GM12878 (cell line): ENCODE measurements at regions not wholly inside any gene's neighbourhood (a gene's known extent, or its start where the extent isn't known, plus 50 kb on each side); places are given as distances from the start of the nearest gene placed in this dataset.

Source experiments
- ATAC-seq: fragments of 200-7000 bp; cut with Tn5 transposase; 3 replicates; pipeline ENCODE4 v1.9.1; 2020; ENCODE audit warnings: mild to moderate bottlenecking, moderate library complexity
- BruUV-seq: library from RNA; stranded (reverse); fragments of 400-500 nt; replicated peaks from 2 replicates; lab custom pipeline; 2021; lab: Mats Ljungman, UMichigan
- CTCF ChIA-PET: fragments of 300-600 bp; sonication (Branson Sonifier 250); formaldehyde crosslinking; extraction: SDS; loops from one replicate; lab custom pipeline; 2021; ENCODE audit warnings: inconsistent platforms; lab: Yijun Ruan, JAX
- POLR2A ChIA-PET: fragments of 350-600 bp; formaldehyde crosslinking; extraction: SDS; loops from one replicate; lab custom pipeline; 2021; ENCODE audit warnings: inconsistent platforms; lab: Charles Lee
- RAD21 ChIA-PET: fragments of 300-600 bp; sonication (Branson Sonifier 250); formaldehyde crosslinking; loops from one replicate; lab custom pipeline; 2023; ENCODE audit warnings: antibody characterized with exemption; ENCODE audit not compliant: unreplicated experiment; lab: Charles Lee
- SMC1A ChIA-PET: fragments of 300-600 bp; sonication (Branson Sonifier 250); formaldehyde crosslinking; loops from one replicate; lab custom pipeline; 2023; ENCODE audit not compliant: unreplicated experiment, uncharacterized antibody; lab: Charles Lee
- DNase-seq: peaks from one replicate; pipeline ENCODE4 v3.0.0-alpha.2; 2011; ENCODE audit warnings: low read depth, low spot score
- FAIRE-seq: peaks from 3 replicates; lab custom pipeline; 2011; peaks lifted over from hg19 to GRCh38; lab: Jason Lieb, UNC
- H2AFZ ChIP-seq: 2 replicates; pipeline ENCODE4 v1.6.0; 2011; ENCODE audit warnings: low read depth, low read length, control low read depth; ENCODE audit not compliant: control insufficient read depth
- H3K27ac ChIP-seq: 2 replicates; pipeline ENCODE4 v1.5.1; 2011; ENCODE audit warnings: control low read depth; ENCODE audit not compliant: control insufficient read depth, insufficient read depth
- H3K27me3 ChIP-seq, 2 experiments: replicated peaks in 1 of 2; 2 replicates each; pipeline versions ENCODE4 v1.6.0 to v1.6.1; 2011; ENCODE audit warnings: low read length in 1 of 2; ENCODE audit not compliant: control insufficient read depth in 2 of 2, insufficient read depth in 2 of 2
- H3K36me3 ChIP-seq, 2 experiments: 2 replicates each; pipeline ENCODE4 v1.5.1; 2011; ENCODE audit warnings: low read length in 1 of 2; ENCODE audit not compliant: control insufficient read depth in 2 of 2, insufficient read depth in 2 of 2
- H3K4me1 ChIP-seq: 2 replicates; pipeline ENCODE4 v1.6.1; 2011; ENCODE audit warnings: mild to moderate bottlenecking, low read length, moderate library complexity, mixed read lengths; ENCODE audit not compliant: control insufficient read depth, insufficient read depth
- H3K4me2 ChIP-seq: 2 replicates; pipeline ENCODE4 v1.6.0; 2011; ENCODE audit warnings: control low read depth; ENCODE audit not compliant: control insufficient read depth, insufficient read depth
- H3K4me3 ChIP-seq: fragments of 200-600 bp; sonication (generic); 2 replicates; pipeline ENCODE4 v1.5.1; 2016
- H3K79me2 ChIP-seq: 2 replicates; pipeline ENCODE4 v1.6.0; 2011; ENCODE audit warnings: low read length; ENCODE audit not compliant: control insufficient read depth, insufficient read depth
- H3K9ac ChIP-seq: 2 replicates; pipeline ENCODE4 v1.8.0; 2011; ENCODE audit warnings: low read length, control low read depth, mixed read lengths; ENCODE audit not compliant: control insufficient read depth, insufficient read depth
- H3K9me3 ChIP-seq: replicated peaks from 3 replicates; pipeline ENCODE4 v1.5.1; 2011; ENCODE audit warnings: mild to moderate bottlenecking, low read length; ENCODE audit not compliant: control insufficient read depth, insufficient read depth
- H4K20me1 ChIP-seq: 2 replicates; pipeline ENCODE4 v1.6.0; 2011; ENCODE audit not compliant: control insufficient read depth, insufficient read depth
- HCFC1 ChIP-seq: fragments of 150-350 bp; IDR thresholded peaks from 2 replicates; pipeline ENCODE4 v1.6.1; 2014; ENCODE audit warnings: low read length
- KAT2A ChIP-seq: conservative IDR thresholded peaks from 2 replicates; pipeline ENCODE4 v1.6.1; 2011; ENCODE audit warnings: low read depth, low read length; ENCODE audit not compliant: control insufficient read depth
- PRDM15 ChIP-seq: fragments of 450-650 bp; formaldehyde crosslinking; IDR thresholded peaks from 2 replicates; pipeline ENCODE4 v1.4.0; 2020; ENCODE audit warnings: mild to moderate bottlenecking, moderate library complexity
- RAD21 ChIP-seq: IDR thresholded peaks from 2 replicates; pipeline ENCODE4 v1.6.1; 2011; ENCODE audit warnings: mild to moderate bottlenecking, low read depth, low read length, moderate library complexity; ENCODE audit not compliant: insufficient read depth
- SPI1 ChIP-seq: IDR thresholded peaks from 2 replicates; pipeline ENCODE4 v1.6.1; 2011; ENCODE audit warnings: low read depth, mild to moderate bottlenecking, low read length, moderate library complexity, borderline replicate concordance; ENCODE audit not compliant: insufficient read depth
- WGBS: methylation state at CpG from one replicate; pipeline ENCODE4 v1.1.6; 2016; ENCODE audit warnings: low lambda C conversion rate; ENCODE audit not compliant: insufficient replicate concordance, insufficient coverage; ENCODE audit errors: missing lambda C conversion rate; 5-methylcytosine and 5-hydroxymethylcytosine counted together
- in situ Hi-C: fragments of 300-500 bp; cut with MboI; formaldehyde crosslinking; loops from 9 replicates; pipeline ENCODE4 v1.14.3; 2018; ENCODE audit warnings: mixed read lengths
- intact Hi-C: fragments of 100-400 bp; cut with micrococcal nuclease; formaldehyde crosslinking; loops from one replicate; pipeline ENCODE4 v1.14.2; 2022; ENCODE audit not compliant: unreplicated experiment

GRCh38 chr11:29755474-29755873 is 261.4 kb downstream of the KCNA4 start:
- intact Hi-C loops = no loop called here
- no peak for TF ChIP-seq SPI1
- no peak for TF ChIP-seq KAT2A
- TF ChIP-seq PRDM15 (CRISPR knock-in tag) = no peak
- TF ChIP-seq RAD21 = no peak
- no peak for TF ChIP-seq HCFC1
- ChIA-PET POLR2A (no interaction called here), SMC1A (interaction anchor here (0.6 kb wide), 1 partner anchor 1139 kb away, joined by 3 read pairs; no protein-coding TSS in a partner anchor), RAD21 (no interaction called here), CTCF (no interaction called here)
- in situ Hi-C loops = no loop called here
- DNase-seq (no peak), ATAC-seq (no peak), FAIRE-seq (no peak)
- H3K9me3 ChIP-seq = no peaks in the 10 kb centered on the region
- no TSS peak for BruUV-seq
- WGBS = 32% methylated on average over 4 of the region's 4 CpGs
- H2AFZ ChIP-seq = no peak overlapping the region
- H3K4me2 ChIP-seq = no peak overlapping the region
- no peak overlapping the region for H3K27ac ChIP-seq
- no peaks in the 10 kb centered on the region for H3K36me3 ChIP-seq
- no peaks in the 10 kb centered on the region for H4K20me1 ChIP-seq
- no peaks in the 10 kb centered on the region for H3K4me1 ChIP-seq
- no peak overlapping the region for H3K4me3 ChIP-seq
- no peaks in the 10 kb centered on the region for H3K27me3 ChIP-seq
- H3K9ac ChIP-seq = no peak overlapping the region
- H3K79me2 ChIP-seq = no peaks in the 10 kb centered on the region
